Transverse colon (tissue), 4 donors: ENCODE measurements at regions not wholly inside any gene's neighbourhood (a gene's known extent, or its start where the extent isn't known, plus 50 kb on each side); places are given as distances from the start of the nearest gene placed in this dataset.

Source experiments
- DNase-seq: peaks from one replicate; pipeline ENCODE4 v3.0.0-alpha.2; 2019
- H3K27ac ChIP-seq, 4 donors: fragments of 200-600 bp; sonication (generic); 2 replicates each; pipeline ENCODE4 v1.5.1; 2016 to 2018; ENCODE audit warnings: inconsistent platforms in 4 of 4
- H3K27me3 ChIP-seq: fragments of 200-600 bp; sonication (generic); 2 replicates; pipeline ENCODE4 v1.5.1; 2017; ENCODE audit warnings: inconsistent platforms
- H3K36me3 ChIP-seq, 4 donors: fragments of 200-600 bp; sonication (generic); 2 replicates each; pipeline ENCODE4 v1.5.1; 2017 to 2019; ENCODE audit warnings: inconsistent platforms in 4 of 4
- H3K4me1 ChIP-seq, 4 donors: fragments of 200-600 bp; sonication (generic); 2 replicates each; pipeline ENCODE4 v1.5.1; 2017 to 2020; ENCODE audit warnings: inconsistent platforms in 4 of 4
- H3K4me3 ChIP-seq, 4 donors: fragments of 200-600 bp; sonication (generic); 1 replicate in 1 of 4; 2 replicates in 3 of 4; pipeline versions ENCODE4 v1.5.1 to v1.6.1; 2017 to 2019; ENCODE audit warnings: inconsistent platforms in 4 of 4
- H3K9me3 ChIP-seq, 2 donors: fragments of 200-600 bp; sonication (generic); 2 replicates each; pipeline ENCODE4 v1.5.1; 2017 to 2019; ENCODE audit warnings: inconsistent platforms in 2 of 2
- CTCF ChIP-seq, 5 experiments: fragments of 200-600 bp in 3 of 5; fragments of 450-650 bp in 2 of 5; sonication (generic) in 3 of 5; IDR thresholded peaks; 1 replicate in 2 of 5; 2 replicates in 3 of 5; pipeline ENCODE4 v1.5.1; 2016 to 2017; ENCODE audit warnings: antibody characterized with exemption in 5 of 5, inconsistent platforms in 3 of 5, mild to moderate bottlenecking in 2 of 5, moderate library complexity in 1 of 5
- EP300 ChIP-seq: sonication (generic); formaldehyde crosslinking; IDR thresholded peaks from one replicate; pipeline ENCODE4 v1.6.1; 2017; ENCODE audit warnings: antibody characterized with exemption, low read depth
- POLR2A ChIP-seq: fragments of 450-650 bp; IDR thresholded peaks from one replicate; pipeline ENCODE4 v1.6.1; 2016; ENCODE audit warnings: antibody characterized with exemption, mild to moderate bottlenecking, moderate library complexity
- POLR2AphosphoS5 ChIP-seq, 3 donors: sonication (generic); formaldehyde crosslinking; IDR thresholded peaks; one replicate each; pipeline ENCODE4 v1.6.1; 2016; ENCODE audit warnings: antibody characterized with exemption in 3 of 3
- WGBS, 2 donors: methylation state at CpG; one replicate each; pipeline ENCODE4 v1.1.5; 2018; ENCODE audit warnings: low coverage in 1 of 2; 5-methylcytosine and 5-hydroxymethylcytosine counted together
- in situ Hi-C, 4 donors: fragments of 200-750 bp; cut with MboI; loops; one replicate each; pipeline versions ENCODE4 v1.15.0 to v1.15.1; 2017; ENCODE audit warnings: low sequenced_read_pairs in 3 of 4, low pct_ligation_motif_present in 1 of 4, low pct_unique_long_range_greater_than_20kb in 1 of 4
- intact Hi-C: fragments of 100-400 bp; cut with DNase I; formaldehyde crosslinking; loops from one replicate; pipeline ENCODE4 v1.15.1; 2023; ENCODE audit warnings: low total_unique reads

- Histone ChIP-seq H3K4me3 (no peak overlapping the region), H3K36me3 (no peaks in the 10 kb centered on the region), H3K27ac (no peak overlapping the region), H3K27me3 (peaks cover 6% of the 10 kb centered on the region), H3K4me1 (no peaks in the 10 kb centered on the region), H3K9me3 (peaks cover 6% of the 10 kb centered on the region in 2 donors)
- no peak for DNase-seq
- TF ChIP-seq POLR2A (no peak), CTCF (IDR thresholded peaks at IDR 0.05) (no peak), EP300 (no peak), POLR2AphosphoS5 (IDR thresholded peaks at IDR 0.05) (no peak)
- 69 to 80% methylated on average over 1 of the region's 1 CpG for WGBS, 2 donors
- intact Hi-C loops (no loop called here), in situ Hi-C loops (no loop called here)
These were observed 893.2 kb downstream of the BRD1 start for GRCh38 chr22:48934446-48934845.

GRCh38 chr22:48931452-48931851, 896.2 kb downstream of the BRD1 start:
- DNase-seq, result no peak
- in situ Hi-C loops, result no loop called here
- peaks cover 4% of the 10 kb centered on the region for H3K27me3 ChIP-seq
- H3K27ac ChIP-seq, result no peak overlapping the region
- no peaks in the 10 kb centered on the region for H3K36me3 ChIP-seq
- no peak overlapping the region for H3K4me3 ChIP-seq
- TF ChIP-seq EP300 (no peak), CTCF (IDR thresholded peaks at IDR 0.05) (no peak)
- 68 to 80% methylated on average over 1 to 6 of the region's 6 CpGs for WGBS, 2 donors
- H3K9me3 ChIP-seq, result peaks cover 6% of the 10 kb centered on the region in 2 donors
- H3K4me1 ChIP-seq, result no peaks in the 10 kb centered on the region
- intact Hi-C loops, result no loop called here

GRCh38 chr22:48929276-48929790, 898.3 kb downstream of the BRD1 start:
- H3K36me3 ChIP-seq, result no peaks in the 10 kb centered on the region
- intact Hi-C loops (no loop called here), in situ Hi-C loops (no loop called here)
- no peaks in the 10 kb centered on the region for H3K4me1 ChIP-seq
- no peak overlapping the region for H3K27ac ChIP-seq
- 76 to 94% methylated on average over 6 to 10 of the region's 10 CpGs for WGBS, 2 donors
- peaks cover 4% of the 10 kb centered on the region for H3K27me3 ChIP-seq
- H3K4me3 ChIP-seq, result no peak overlapping the region
- no peak for TF ChIP-seq POLR2AphosphoS5 (IDR thresholded peaks at IDR 0.05)
- no peak for TF ChIP-seq POLR2A
- TF ChIP-seq EP300, result no peak
- TF ChIP-seq CTCF (IDR thresholded peaks at IDR 0.05), result no peak
- peaks cover under 1% of the 10 kb centered on the region in 2 donors for H3K9me3 ChIP-seq
- DNase-seq, result no peak

GRCh38 chr22:48927591-48927990, 900.1 kb downstream of the BRD1 start:
- intact Hi-C loops, result no loop called here
- TF ChIP-seq EP300 (no peak), POLR2AphosphoS5 (IDR thresholded peaks at IDR 0.05) (no peak), POLR2A (no peak), CTCF (IDR thresholded peaks at IDR 0.05) (no peak)
- in situ Hi-C loops, result no loop called here

More at GRCh38 chr22:48927591-48927990, 900.1 kb downstream of the BRD1 start:
- Histone ChIP-seq H3K9me3 (no peaks in the 10 kb centered on the region), H3K4me3 (no peak overlapping the region), H3K27me3 (peaks cover 4% of the 10 kb centered on the region), H3K27ac (no peak overlapping the region), H3K36me3 (no peaks in the 10 kb centered on the region), H3K4me1 (no peaks in the 10 kb centered on the region)
- DNase-seq, result no peak
- WGBS, 2 donors, result 84 to 89% methylated on average over 13 of the region's 13 CpGs
